Mesothelial cell of epicardium (in vitro differentiated cells): ENCODE measurements at regions not wholly inside any gene's neighbourhood (a gene's known extent, or its start where the extent isn't known, plus 50 kb on each side); places are given as distances from the start of the nearest gene placed in this dataset.

ENCODE experiments used
- DNase-seq, 2 experiments: peaks; one replicate each; pipeline ENCODE4 v3.0.0; 2021; ENCODE audit warnings: low spot score in 2 of 2; ENCODE audit not compliant: unreplicated experiment in 2 of 2
- H3K27ac Mint-ChIP-seq: 2 replicates; pipeline ENCODE4 v1.8.0; 2021; ENCODE audit warnings: mixed read lengths
- H3K27me3 Mint-ChIP-seq: 2 replicates; pipeline ENCODE4 v1.8.0; 2021; ENCODE audit warnings: low read depth, mixed read lengths
- H3K36me3 Mint-ChIP-seq: 2 replicates; pipeline ENCODE4 v1.8.0; 2021; ENCODE audit warnings: mixed read lengths
- H3K4me1 Mint-ChIP-seq: 2 replicates; pipeline ENCODE4 v1.8.0; 2021; ENCODE audit warnings: mixed read lengths
- H3K4me3 Mint-ChIP-seq: 2 replicates; pipeline ENCODE4 v1.8.0; 2021; ENCODE audit warnings: mild to moderate bottlenecking, moderate library complexity, mixed read lengths
- H3K9me3 Mint-ChIP-seq: 2 replicates; pipeline ENCODE4 v1.8.0; 2021; ENCODE audit warnings: mixed read lengths
- TF ChIP-seq, protein P1 (sequence below): fragments of 200-600 bp; sonication (generic); IDR thresholded peaks from one replicate; pipeline ENCODE4 v1.5.0; 2021; ENCODE audit warnings: antibody characterized with exemption; ENCODE audit not compliant: unreplicated experiment

DNA sequence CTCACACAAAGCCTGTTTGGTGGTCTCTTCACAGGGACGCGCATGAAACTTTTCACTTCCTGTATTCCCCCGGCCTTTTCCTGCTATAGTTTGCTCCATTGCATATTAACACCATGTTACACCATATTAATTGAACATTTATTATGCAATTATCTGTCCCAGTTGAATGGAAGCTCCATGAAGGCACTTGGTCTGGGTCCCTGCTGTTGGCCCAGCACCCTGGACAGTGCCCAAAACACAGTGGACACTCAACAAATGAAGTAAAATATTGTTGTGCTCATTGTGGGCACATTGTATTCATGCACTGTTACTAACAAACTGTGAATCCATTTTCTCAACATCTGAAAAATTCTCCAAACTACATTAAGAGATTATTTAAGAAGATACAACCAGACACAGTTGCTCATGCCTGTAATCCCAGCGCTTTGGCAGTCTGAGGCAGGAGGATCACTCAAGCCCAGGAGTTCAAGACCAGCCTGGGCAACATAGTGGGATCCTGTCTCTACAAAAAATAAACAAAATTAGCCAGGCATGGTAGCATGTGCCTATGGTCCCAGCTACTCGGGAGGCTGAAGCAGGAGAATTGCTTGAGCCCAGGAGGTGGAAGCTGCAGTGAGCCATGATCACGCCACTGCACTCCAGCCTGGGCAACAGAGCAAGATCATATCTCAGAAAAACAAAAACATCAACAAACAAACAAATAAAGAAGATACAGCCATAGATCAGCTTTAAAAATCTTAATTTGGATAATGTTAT is 292.7 kb upstream of the TENM3 start:
- peaks cover 28% of the 10 kb centered on the region for H3K4me1 Mint-ChIP-seq
- DNase-seq = no peak

DNA sequence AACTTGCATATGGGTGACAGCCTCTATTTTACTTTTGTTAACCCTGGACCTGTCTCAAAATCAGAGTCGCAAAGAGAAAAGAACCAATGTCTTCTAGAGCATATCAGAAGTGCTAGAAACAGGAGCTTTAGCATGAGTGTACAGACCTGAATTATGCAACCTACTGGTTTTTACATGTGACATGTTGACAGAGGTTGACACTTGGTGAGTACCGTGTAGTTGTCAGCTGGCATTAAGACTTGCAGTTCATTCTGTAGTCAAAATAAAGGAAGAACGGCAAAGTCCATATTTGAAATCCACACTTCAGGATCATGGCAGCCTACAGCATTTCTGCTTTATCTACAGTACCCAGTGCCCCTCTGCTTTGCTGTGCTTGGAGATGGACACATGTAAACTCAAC is 291.9 kb upstream of the TENM3 start:
- TF ChIP-seq, protein P1, sequence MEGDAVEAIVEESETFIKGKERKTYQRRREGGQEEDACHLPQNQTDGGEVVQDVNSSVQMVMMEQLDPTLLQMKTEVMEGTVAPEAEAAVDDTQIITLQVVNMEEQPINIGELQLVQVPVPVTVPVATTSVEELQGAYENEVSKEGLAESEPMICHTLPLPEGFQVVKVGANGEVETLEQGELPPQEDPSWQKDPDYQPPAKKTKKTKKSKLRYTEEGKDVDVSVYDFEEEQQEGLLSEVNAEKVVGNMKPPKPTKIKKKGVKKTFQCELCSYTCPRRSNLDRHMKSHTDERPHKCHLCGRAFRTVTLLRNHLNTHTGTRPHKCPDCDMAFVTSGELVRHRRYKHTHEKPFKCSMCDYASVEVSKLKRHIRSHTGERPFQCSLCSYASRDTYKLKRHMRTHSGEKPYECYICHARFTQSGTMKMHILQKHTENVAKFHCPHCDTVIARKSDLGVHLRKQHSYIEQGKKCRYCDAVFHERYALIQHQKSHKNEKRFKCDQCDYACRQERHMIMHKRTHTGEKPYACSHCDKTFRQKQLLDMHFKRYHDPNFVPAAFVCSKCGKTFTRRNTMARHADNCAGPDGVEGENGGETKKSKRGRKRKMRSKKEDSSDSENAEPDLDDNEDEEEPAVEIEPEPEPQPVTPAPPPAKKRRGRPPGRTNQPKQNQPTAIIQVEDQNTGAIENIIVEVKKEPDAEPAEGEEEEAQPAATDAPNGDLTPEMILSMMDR = no peak
- Mint-ChIP-seq H3K4me3 (no peak overlapping the region), H3K27me3 (no peaks in the 10 kb centered on the region), H3K9me3 (no peaks in the 10 kb centered on the region), H3K27ac (peak overlapping the region; percentile 92), H3K4me1 (peaks cover 28% of the 10 kb centered on the region), H3K36me3 (no peaks in the 10 kb centered on the region)
- no peak for DNase-seq

More for the DNA sequence above, 292.7 kb upstream of the TENM3 start:
- H3K4me3 Mint-ChIP-seq = no peak overlapping the region
- no peaks in the 10 kb centered on the region for H3K9me3 Mint-ChIP-seq
- H3K27me3 Mint-ChIP-seq = no peaks in the 10 kb centered on the region
- no peak overlapping the region for H3K27ac Mint-ChIP-seq
- TF ChIP-seq, protein P1 = no peak
- H3K36me3 Mint-ChIP-seq = no peaks in the 10 kb centered on the region

DNA sequence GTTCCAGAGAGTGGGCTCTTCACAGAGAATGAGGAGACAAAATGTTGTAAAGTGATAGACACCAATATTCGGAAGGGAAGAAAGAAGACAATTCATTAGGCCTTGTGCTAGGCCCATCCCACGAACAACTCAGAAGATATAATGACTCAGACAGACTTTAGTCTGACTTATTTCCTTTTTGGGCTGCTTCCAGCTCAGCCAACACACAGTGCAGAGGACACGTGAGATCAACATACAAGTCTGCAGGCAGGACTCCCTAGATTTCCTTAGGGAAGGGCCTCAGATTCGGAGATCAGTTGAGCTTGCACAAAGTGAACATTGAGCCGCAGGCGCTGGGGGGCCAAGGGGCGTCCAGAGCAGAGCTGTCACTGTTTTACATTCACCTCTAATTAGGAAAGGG is 290.7 kb upstream of the TENM3 start:
- TF ChIP-seq, protein P1 = no peak
- Mint-ChIP-seq H3K9me3 (no peaks in the 10 kb centered on the region), H3K36me3 (no peaks in the 10 kb centered on the region), H3K27me3 (no peaks in the 10 kb centered on the region), H3K4me3 (no peak overlapping the region), H3K4me1 (peaks cover 41% of the 10 kb centered on the region), H3K27ac (peak overlapping the region; percentile 92)
- DNase-seq = peak in 1 of 2 experiments; percentile 42

DNA sequence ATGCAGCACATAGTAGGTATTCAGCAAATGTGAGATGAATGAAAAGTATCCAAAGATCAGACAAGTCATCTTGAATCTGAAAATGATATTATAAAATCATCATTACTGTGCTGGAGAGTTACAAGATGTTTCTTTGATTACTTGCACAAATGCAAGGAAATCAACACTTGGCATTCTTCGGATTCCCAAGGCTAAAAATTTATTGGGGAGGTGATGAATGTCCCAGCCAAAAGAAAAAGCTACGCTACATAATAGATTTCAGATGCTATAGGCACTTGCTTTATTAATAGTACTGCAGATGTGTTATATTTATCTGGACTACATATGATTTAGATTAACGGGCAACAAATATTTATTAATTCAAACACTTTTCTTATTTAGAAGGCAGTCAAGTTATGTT is 286.7 kb upstream of the TENM3 start:
- no peak for DNase-seq
- Mint-ChIP-seq H3K36me3 (no peaks in the 10 kb centered on the region), H3K9me3 (no peaks in the 10 kb centered on the region), H3K27me3 (no peaks in the 10 kb centered on the region), H3K4me1 (peaks cover 53% of the 10 kb centered on the region), H3K27ac (peak overlapping the region; percentile 38), H3K4me3 (no peak overlapping the region)
- TF ChIP-seq, protein P1 = no peak

DNA sequence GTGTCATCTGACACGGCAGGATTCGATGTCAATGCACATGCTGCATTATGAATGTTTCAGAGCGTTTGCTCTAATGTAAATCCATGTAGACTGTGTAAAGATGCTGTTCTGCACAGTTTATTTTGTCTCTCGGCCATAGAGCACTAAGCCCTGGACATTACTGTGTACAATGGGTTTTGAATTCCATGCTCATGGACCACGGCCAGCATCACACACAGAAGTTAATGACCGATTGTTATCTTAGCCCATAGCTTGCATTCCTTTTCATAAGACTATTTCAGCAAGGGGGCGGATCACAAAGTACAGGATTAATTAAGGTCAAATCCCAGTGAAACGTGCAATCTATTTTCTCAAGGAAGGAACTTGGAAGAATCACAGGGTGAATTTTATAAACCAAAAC is 286.1 kb upstream of the TENM3 start:
- peak overlapping the region; percentile 48 for H3K27ac Mint-ChIP-seq
- TF ChIP-seq, protein P1 = no peak
- no peaks in the 10 kb centered on the region for H3K27me3 Mint-ChIP-seq
- peaks cover 51% of the 10 kb centered on the region for H3K4me1 Mint-ChIP-seq
- no peak overlapping the region for H3K4me3 Mint-ChIP-seq
- peak in 1 of 2 experiments; percentile 46 for DNase-seq
- no peaks in the 10 kb centered on the region for H3K9me3 Mint-ChIP-seq
- no peaks in the 10 kb centered on the region for H3K36me3 Mint-ChIP-seq
